Smooth muscle cell (in vitro differentiated cells): ENCODE measurements at regions not wholly inside any gene's neighbourhood (a gene's known extent, or its start where the extent isn't known, plus 50 kb on each side); places are given as distances from the start of the nearest gene placed in this dataset.

Experiments
- DNase-seq: peaks from one replicate; lab custom pipeline; 2025; ENCODE audit not compliant: unreplicated experiment; lab: John Stamatoyannopoulos, UW
- H2AFZ ChIP-seq: fragments of 200-600 bp; sonication (generic); 2 replicates; pipeline ENCODE4 v1.6.0; 2016; ENCODE audit warnings: antibody characterized with exemption, low read depth, mild to moderate bottlenecking
- H3F3A ChIP-seq: fragments of 200-600 bp; sonication (generic); 2 replicates; pipeline ENCODE4 v1.6.0; 2017; ENCODE audit warnings: antibody characterized with exemption, low read depth
- H3K27ac ChIP-seq: fragments of 200-600 bp; sonication (generic); 2 replicates; pipeline ENCODE4 v1.5.1; 2016; ENCODE audit warnings: low read depth, mild to moderate bottlenecking
- H3K27me3 ChIP-seq: fragments of 200-600 bp; sonication (generic); 2 replicates; pipeline ENCODE4 v1.6.1; 2016; ENCODE audit warnings: low read depth, mild to moderate bottlenecking
- H3K36me3 ChIP-seq: fragments of 200-600 bp; sonication (generic); 2 replicates; pipeline ENCODE4 v1.5.1; 2016; ENCODE audit warnings: low read depth
- H3K4me1 ChIP-seq: fragments of 200-600 bp; sonication (generic); 2 replicates; pipeline ENCODE4 v1.5.1; 2016; ENCODE audit warnings: low read depth
- H3K4me2 ChIP-seq: fragments of 200-600 bp; sonication (generic); 2 replicates; pipeline ENCODE4 v1.6.0; 2016; ENCODE audit warnings: mild to moderate bottlenecking
- H3K4me3 ChIP-seq: fragments of 200-600 bp; sonication (generic); 2 replicates; pipeline ENCODE4 v1.5.1; 2016; ENCODE audit warnings: mild to moderate bottlenecking
- H3K79me2 ChIP-seq: fragments of 200-600 bp; sonication (generic); 2 replicates; pipeline ENCODE4 v1.6.0; 2016; ENCODE audit warnings: low read depth, mild to moderate bottlenecking
- H3K9ac ChIP-seq: fragments of 200-600 bp; sonication (generic); 2 replicates; pipeline ENCODE4 v1.6.0; 2016; ENCODE audit warnings: low read depth
- H3K9me3 ChIP-seq: fragments of 200-600 bp; sonication (generic); replicated peaks from 2 replicates; pipeline ENCODE4 v1.5.1; 2016; ENCODE audit warnings: low read depth
- H4K20me1 ChIP-seq: fragments of 200-600 bp; sonication (generic); 2 replicates; pipeline ENCODE4 v1.6.0; 2016; ENCODE audit warnings: low read depth
- CTCF ChIP-seq: fragments of 200-600 bp; sonication (generic); IDR thresholded peaks from 2 replicates; pipeline ENCODE4 v1.5.1; 2017; ENCODE audit warnings: borderline replicate concordance, mild to moderate bottlenecking, antibody characterized with exemption; ENCODE audit not compliant: insufficient read depth, poor library complexity, severe bottlenecking
- WGBS: methylation state at CpG from one replicate; pipeline ENCODE4 v1.1.7; 2016; ENCODE audit warnings: low lambda C conversion rate; 5-methylcytosine and 5-hydroxymethylcytosine counted together

- H2AFZ ChIP-seq = no peak overlapping the region
- DNase-seq = no peak
- H3K79me2 ChIP-seq = no peaks in the 10 kb centered on the region
- no peaks in the 10 kb centered on the region for H3K9me3 ChIP-seq
- no peak overlapping the region for H3K4me2 ChIP-seq
- no peaks in the 10 kb centered on the region for H3K27me3 ChIP-seq
- H3K4me3 ChIP-seq = no peak overlapping the region
- no peaks in the 10 kb centered on the region for H4K20me1 ChIP-seq
- H3K36me3 ChIP-seq = no peaks in the 10 kb centered on the region
- no peak overlapping the region for H3K9ac ChIP-seq
- 95% methylated on average over 10 of the region's 10 CpGs for WGBS
- H3F3A ChIP-seq = no peaks in the 10 kb centered on the region
- H3K27ac ChIP-seq = no peak overlapping the region
- H3K4me1 ChIP-seq = no peaks in the 10 kb centered on the region
- TF ChIP-seq CTCF = no peak
Observed at GRCh38 chr11:70768346-70769095, 370.2 kb downstream of the CTTN start.

- Histone ChIP-seq H4K20me1 (no peaks in the 10 kb centered on the region), H3K79me2 (no peaks in the 10 kb centered on the region), H3K9ac (no peak overlapping the region), H3K27ac (no peak overlapping the region), H3K27me3 (no peaks in the 10 kb centered on the region), H2AFZ (no peak overlapping the region), H3K4me3 (no peak overlapping the region), H3K36me3 (no peaks in the 10 kb centered on the region), H3K4me2 (no peak overlapping the region), H3F3A (no peaks in the 10 kb centered on the region), H3K4me1 (no peaks in the 10 kb centered on the region), H3K9me3 (no peaks in the 10 kb centered on the region)
- DNase-seq = no peak
- 90% methylated on average over 14 of the region's 14 CpGs for WGBS
- no peak for TF ChIP-seq CTCF
Observed at GRCh38 chr11:70769106-70769505, 370.8 kb downstream of the CTTN start.

- H3K9me3 ChIP-seq = no peaks in the 10 kb centered on the region
- H3K27ac ChIP-seq = no peak overlapping the region
- no peak overlapping the region for H3K4me2 ChIP-seq
- H3K4me3 ChIP-seq = no peak overlapping the region
- DNase-seq = no peak
- H3K27me3 ChIP-seq = no peaks in the 10 kb centered on the region
- H3K36me3 ChIP-seq = no peaks in the 10 kb centered on the region
- H3K9ac ChIP-seq = no peak overlapping the region
- no peaks in the 10 kb centered on the region for H3F3A ChIP-seq
- H3K4me1 ChIP-seq = no peaks in the 10 kb centered on the region
- H2AFZ ChIP-seq = no peak overlapping the region
- WGBS = 91% methylated on average over 8 of the region's 8 CpGs
- no peaks in the 10 kb centered on the region for H4K20me1 ChIP-seq
- no peaks in the 10 kb centered on the region for H3K79me2 ChIP-seq
- TF ChIP-seq CTCF = no peak
Observed at GRCh38 chr11:70769521-70769920, 371.2 kb downstream of the CTTN start.

GRCh38 chr11:70771099-70771885, 373.0 kb downstream of the CTTN start:
- H3K4me2 ChIP-seq = no peak overlapping the region
- H2AFZ ChIP-seq = no peak overlapping the region
- H3K27me3 ChIP-seq = no peaks in the 10 kb centered on the region
- no peaks in the 10 kb centered on the region for H3K9me3 ChIP-seq
- no peak overlapping the region for H3K9ac ChIP-seq
- no peaks in the 10 kb centered on the region for H3K36me3 ChIP-seq
- H3K4me1 ChIP-seq = no peaks in the 10 kb centered on the region
- no peak for DNase-seq
- no peak for TF ChIP-seq CTCF
- no peaks in the 10 kb centered on the region for H4K20me1 ChIP-seq
- no peaks in the 10 kb centered on the region for H3K79me2 ChIP-seq
- no peak overlapping the region for H3K27ac ChIP-seq
- H3K4me3 ChIP-seq = no peak overlapping the region
- H3F3A ChIP-seq = no peaks in the 10 kb centered on the region
- WGBS = 95% methylated on average over 18 of the region's 18 CpGs
